Neural crest cell (in vitro differentiated cells): ENCODE measurements at regions not wholly inside any gene's neighbourhood (a gene's known extent, or its start where the extent isn't known, plus 50 kb on each side); places are given as distances from the start of the nearest gene placed in this dataset.

Experiments used
- DNase-seq: peaks from one replicate; pipeline ENCODE4 v3.0.0; 2021; ENCODE audit warnings: low read depth, mixed read lengths, low spot score
- H3K27ac Mint-ChIP-seq: one replicate; pipeline ENCODE4 v1.8.0; 2021; ENCODE audit warnings: mild to moderate bottlenecking, mixed read lengths; ENCODE audit not compliant: unreplicated experiment
- H3K27me3 Mint-ChIP-seq: 2 replicates; pipeline ENCODE4 v1.8.0; 2021; ENCODE audit warnings: low read depth, mild to moderate bottlenecking, mixed read lengths
- H3K36me3 Mint-ChIP-seq: 2 replicates; pipeline ENCODE4 v1.8.0; 2021; ENCODE audit warnings: low read depth, mild to moderate bottlenecking, mixed read lengths
- H3K4me1 Mint-ChIP-seq: 2 replicates; pipeline ENCODE4 v1.8.0; 2021; ENCODE audit warnings: mixed read lengths
- H3K4me3 Mint-ChIP-seq: one replicate; pipeline ENCODE4 v1.8.0; 2021; ENCODE audit warnings: mild to moderate bottlenecking, mixed read lengths
- H3K9me3 Mint-ChIP-seq: 2 replicates; pipeline ENCODE4 v1.8.0; 2021; ENCODE audit warnings: mixed read lengths
- TF ChIP-seq, protein P1 (sequence below): fragments of 200-600 bp; sonication (generic); conservative IDR thresholded peaks from 2 replicates; pipeline ENCODE4 v1.5.0; 2021; ENCODE audit warnings: antibody characterized with exemption, mild to moderate bottlenecking

DNA sequence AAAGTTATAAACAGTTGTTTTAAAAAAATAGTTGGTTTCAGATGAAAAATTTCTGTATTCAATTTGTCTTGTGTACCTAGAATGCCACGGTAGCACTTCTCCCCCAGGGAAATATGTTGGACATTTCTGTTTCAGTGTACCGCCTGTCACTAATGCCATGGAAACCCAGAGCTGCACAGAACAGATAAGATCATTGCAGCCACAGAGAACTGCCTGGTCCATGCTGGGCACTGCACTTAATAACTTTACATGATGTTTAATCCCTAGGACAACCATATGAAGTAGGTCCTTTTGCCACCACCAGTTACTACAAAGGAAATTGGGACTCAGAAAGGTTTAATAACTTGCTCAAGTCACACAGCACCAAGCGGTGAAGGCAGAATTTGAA, 253.4 kb upstream of the SRRM4 start:
- DNase-seq: no peak
- Mint-ChIP-seq H3K27ac (no peak overlapping the region), H3K27me3 (no peaks in the 10 kb centered on the region), H3K4me1 (no peaks in the 10 kb centered on the region), H3K36me3 (no peaks in the 10 kb centered on the region), H3K4me3 (no peak overlapping the region), H3K9me3 (no peaks in the 10 kb centered on the region)
- TF ChIP-seq, protein P1, sequence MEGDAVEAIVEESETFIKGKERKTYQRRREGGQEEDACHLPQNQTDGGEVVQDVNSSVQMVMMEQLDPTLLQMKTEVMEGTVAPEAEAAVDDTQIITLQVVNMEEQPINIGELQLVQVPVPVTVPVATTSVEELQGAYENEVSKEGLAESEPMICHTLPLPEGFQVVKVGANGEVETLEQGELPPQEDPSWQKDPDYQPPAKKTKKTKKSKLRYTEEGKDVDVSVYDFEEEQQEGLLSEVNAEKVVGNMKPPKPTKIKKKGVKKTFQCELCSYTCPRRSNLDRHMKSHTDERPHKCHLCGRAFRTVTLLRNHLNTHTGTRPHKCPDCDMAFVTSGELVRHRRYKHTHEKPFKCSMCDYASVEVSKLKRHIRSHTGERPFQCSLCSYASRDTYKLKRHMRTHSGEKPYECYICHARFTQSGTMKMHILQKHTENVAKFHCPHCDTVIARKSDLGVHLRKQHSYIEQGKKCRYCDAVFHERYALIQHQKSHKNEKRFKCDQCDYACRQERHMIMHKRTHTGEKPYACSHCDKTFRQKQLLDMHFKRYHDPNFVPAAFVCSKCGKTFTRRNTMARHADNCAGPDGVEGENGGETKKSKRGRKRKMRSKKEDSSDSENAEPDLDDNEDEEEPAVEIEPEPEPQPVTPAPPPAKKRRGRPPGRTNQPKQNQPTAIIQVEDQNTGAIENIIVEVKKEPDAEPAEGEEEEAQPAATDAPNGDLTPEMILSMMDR: no peak

DNA sequence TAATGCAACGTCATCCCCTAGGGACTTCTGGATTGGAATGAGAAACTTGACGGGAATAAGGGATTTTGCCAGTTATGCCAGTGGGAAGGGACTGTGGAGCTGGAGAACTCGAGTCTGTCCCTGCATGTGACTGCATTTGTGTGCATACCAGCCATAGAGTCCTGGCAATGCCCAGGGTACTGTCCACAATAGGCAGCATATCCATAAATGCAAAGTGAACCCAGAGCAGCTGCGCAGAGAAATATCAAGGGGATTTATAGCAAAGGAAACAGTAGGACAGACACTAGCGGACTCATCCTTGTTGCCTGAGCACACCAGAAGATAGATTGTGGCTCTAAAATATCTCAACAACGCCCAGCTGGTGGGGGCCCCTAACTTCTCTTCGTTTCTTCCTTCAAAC, 247.1 kb upstream of the SRRM4 start:
- TF ChIP-seq, protein P1: no peak
- Mint-ChIP-seq H3K4me1 (no peaks in the 10 kb centered on the region), H3K9me3 (peaks cover 3% of the 10 kb centered on the region), H3K36me3 (no peaks in the 10 kb centered on the region), H3K4me3 (no peak overlapping the region), H3K27ac (no peak overlapping the region), H3K27me3 (peaks cover 3% of the 10 kb centered on the region)
- DNase-seq: no peak

DNA sequence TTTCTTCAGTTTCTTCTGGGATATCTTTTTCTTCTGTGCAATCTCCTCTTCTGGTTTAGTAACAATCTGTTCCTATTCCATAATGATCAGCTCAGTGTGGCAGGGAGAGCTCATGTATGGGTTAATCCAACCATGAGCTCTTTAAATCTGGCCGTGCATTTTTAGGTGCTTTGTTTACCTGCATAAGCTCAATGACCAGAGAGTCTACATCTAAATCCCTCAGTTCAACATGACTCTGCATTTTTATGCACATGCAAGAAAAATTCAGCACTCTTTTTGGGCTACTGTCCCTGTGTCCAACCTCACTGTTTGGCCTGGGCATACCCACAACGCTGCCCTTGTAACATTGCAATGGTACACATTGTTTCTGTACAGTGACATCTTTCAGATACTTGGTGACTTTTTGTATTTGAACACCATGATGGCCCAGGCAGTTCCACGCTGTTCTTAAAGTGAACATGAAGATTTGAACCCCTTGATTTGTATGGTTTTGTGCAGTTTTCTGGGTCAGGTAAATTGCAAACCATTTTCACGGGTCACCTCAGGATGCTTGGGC, 243.3 kb upstream of the SRRM4 start:
- Mint-ChIP-seq H3K27me3 (peaks cover 3% of the 10 kb centered on the region), H3K36me3 (no peaks in the 10 kb centered on the region), H3K27ac (no peak overlapping the region), H3K4me3 (no peak overlapping the region), H3K4me1 (peaks cover 19% of the 10 kb centered on the region), H3K9me3 (peaks cover 3% of the 10 kb centered on the region)
- TF ChIP-seq, protein P1: no peak
- no peak for DNase-seq

DNA sequence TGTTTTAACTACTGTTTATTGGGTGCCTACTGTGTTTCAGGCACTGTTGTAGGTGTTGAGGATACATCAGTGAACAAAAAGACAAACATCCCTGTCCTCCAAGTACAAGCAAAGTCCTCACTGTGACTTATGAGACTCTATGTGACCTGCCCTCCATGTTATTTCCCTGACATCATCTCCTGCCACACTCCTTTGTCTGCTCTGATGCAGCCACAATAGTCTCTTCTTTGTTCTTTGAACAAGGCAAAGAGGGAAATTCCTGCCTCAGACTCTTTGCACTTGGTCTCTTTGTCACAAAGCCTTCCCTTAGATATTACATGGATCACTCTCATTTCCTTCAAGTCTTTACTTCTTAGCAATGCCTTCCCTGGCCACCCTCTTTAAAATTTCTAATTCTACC, 240.1 kb upstream of the SRRM4 start:
- Mint-ChIP-seq H3K27ac (peak overlapping the region; percentile 73), H3K27me3 (peaks cover 3% of the 10 kb centered on the region), H3K4me1 (peaks cover 19% of the 10 kb centered on the region), H3K36me3 (no peaks in the 10 kb centered on the region), H3K4me3 (no peak overlapping the region), H3K9me3 (peaks cover 7% of the 10 kb centered on the region)
- TF ChIP-seq, protein P1: no peak
- DNase-seq: no peak

DNA sequence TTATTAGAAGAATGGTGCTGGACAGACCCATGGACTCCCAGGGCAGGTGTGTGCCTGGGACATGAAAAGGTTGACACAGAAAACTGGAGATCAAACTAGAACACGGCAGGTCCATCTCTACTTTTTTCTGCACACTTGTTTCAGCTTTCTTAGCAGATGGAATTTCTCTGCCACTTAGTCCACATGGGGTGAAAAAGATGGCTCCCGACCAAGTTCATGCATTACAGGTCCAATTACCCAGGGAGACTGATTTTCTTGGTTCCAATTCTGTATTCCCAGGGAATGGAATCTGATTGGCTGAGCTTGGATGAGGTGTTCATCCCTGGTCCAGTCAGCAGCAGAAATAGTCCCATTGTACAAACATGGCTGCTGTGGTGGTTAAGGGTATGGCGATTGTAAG, 238.9 kb upstream of the SRRM4 start:
- H3K4me1 Mint-ChIP-seq: peaks cover 19% of the 10 kb centered on the region
- DNase-seq: no peak
- H3K36me3 Mint-ChIP-seq: no peaks in the 10 kb centered on the region
- H3K27ac Mint-ChIP-seq: no peak overlapping the region
- peaks cover 7% of the 10 kb centered on the region for H3K9me3 Mint-ChIP-seq
- no peak overlapping the region for H3K4me3 Mint-ChIP-seq
- H3K27me3 Mint-ChIP-seq: peaks cover 3% of the 10 kb centered on the region
- TF ChIP-seq, protein P1: no peak
